Muscle layer of colon (tissue), 2 donors: ENCODE measurements at regions not wholly inside any gene's neighbourhood (a gene's known extent, or its start where the extent isn't known, plus 50 kb on each side); places are given as distances from the start of the nearest gene placed in this dataset.
"Not testable (repeated sequence)": the region's sequence is repeated elsewhere in the genome, so short reads cannot be mapped to it uniquely, and the experiment has no call there.

Experiments used
- H3K27ac ChIP-seq: one replicate; pipeline ENCODE4 v1.7.0; 2013; ENCODE audit warnings: low read depth, mild to moderate bottlenecking, low read length, moderate library complexity
- H3K27me3 ChIP-seq, 2 donors: one replicate each; pipeline ENCODE4 v1.7.0; 2013; ENCODE audit warnings: low read length in 2 of 2, mild to moderate bottlenecking in 2 of 2; ENCODE audit not compliant: insufficient read depth in 2 of 2, control insufficient read depth in 1 of 2
- H3K36me3 ChIP-seq: one replicate; pipeline ENCODE4 v1.7.0; 2013; ENCODE audit warnings: mild to moderate bottlenecking, low read length; ENCODE audit not compliant: insufficient read depth
- H3K4me1 ChIP-seq: one replicate; pipeline ENCODE4 v1.7.0; 2013; ENCODE audit warnings: mild to moderate bottlenecking, low read length; ENCODE audit not compliant: insufficient read depth
- H3K4me3 ChIP-seq, 2 donors: one replicate each; pipeline ENCODE4 v1.7.0; 2013; ENCODE audit warnings: low read length in 2 of 2, low read depth in 1 of 2, mild to moderate bottlenecking in 1 of 2, moderate library complexity in 1 of 2
- H3K9ac ChIP-seq: one replicate; pipeline ENCODE4 v1.7.0; 2013; ENCODE audit warnings: low read length
- H3K9me3 ChIP-seq: one replicate; pipeline ENCODE4 v1.7.0; 2013; ENCODE audit warnings: mild to moderate bottlenecking, low read length
- donor health status: abdominal sarcoma.
- donor health status: Adenocarcinoma of cecum.

DNA sequence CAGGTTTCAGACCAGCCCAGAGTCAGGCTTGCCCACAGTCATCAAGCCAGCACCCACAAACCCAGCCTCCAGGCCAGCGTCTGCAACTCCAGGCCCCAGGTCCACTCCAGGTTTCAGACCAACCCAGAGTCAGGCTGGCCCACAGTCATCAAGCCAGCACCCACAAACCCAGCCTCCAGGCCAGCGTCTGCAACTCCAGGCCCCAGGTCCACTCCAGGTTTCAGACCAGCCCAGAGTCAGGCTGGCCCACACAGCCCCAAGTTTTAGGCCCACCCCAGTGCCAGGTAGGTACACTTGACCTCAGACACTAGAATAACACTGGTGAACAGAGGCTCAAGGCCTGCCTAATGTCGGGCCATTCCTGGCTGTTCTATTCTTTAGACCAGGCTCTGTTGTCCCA, 1877.0 kb downstream of the PCDH9 start:
- not testable (repeated sequence) for H3K9me3 ChIP-seq, H3K27me3 ChIP-seq, H3K9ac ChIP-seq, H3K27ac ChIP-seq, H3K36me3 ChIP-seq, H3K4me1 ChIP-seq, H3K4me3 ChIP-seq

DNA sequence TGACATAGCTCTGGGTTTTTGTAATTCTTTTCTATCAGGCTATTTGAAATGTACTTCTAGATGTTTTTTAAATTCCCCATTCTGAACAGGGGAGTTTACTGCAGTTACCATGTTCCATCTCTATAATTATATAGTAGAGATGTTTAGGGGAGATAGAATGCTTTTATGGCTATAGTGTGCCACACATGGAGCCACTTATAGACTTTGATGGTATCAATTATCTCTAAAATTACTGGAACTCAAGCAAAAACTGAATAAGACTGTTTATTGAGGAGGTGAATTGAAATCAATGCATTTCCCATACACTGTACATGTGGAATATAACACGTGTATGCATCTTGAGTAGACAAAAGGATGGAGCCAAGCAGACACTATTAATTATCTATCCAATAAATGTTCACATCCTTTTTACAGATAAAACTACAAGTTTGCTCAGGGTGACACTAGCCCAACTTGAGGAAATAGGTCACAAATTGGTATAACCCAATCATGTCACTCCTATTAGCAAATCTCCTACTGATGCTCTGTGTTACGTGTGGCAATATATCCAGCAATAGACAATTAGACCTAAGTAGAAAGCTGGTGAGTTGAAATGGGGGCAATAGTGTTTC, 1882.6 kb downstream of the PCDH9 start:
- no peaks in the 10 kb centered on the region for H3K27me3 ChIP-seq
- no peaks in the 10 kb centered on the region for H3K36me3 ChIP-seq
- no peaks in the 10 kb centered on the region for H3K4me1 ChIP-seq
- H3K9ac ChIP-seq, result no peak overlapping the region
- no peak overlapping the region for H3K4me3 ChIP-seq
- no peak overlapping the region for H3K27ac ChIP-seq
- H3K9me3 ChIP-seq, result no peaks in the 10 kb centered on the region

DNA sequence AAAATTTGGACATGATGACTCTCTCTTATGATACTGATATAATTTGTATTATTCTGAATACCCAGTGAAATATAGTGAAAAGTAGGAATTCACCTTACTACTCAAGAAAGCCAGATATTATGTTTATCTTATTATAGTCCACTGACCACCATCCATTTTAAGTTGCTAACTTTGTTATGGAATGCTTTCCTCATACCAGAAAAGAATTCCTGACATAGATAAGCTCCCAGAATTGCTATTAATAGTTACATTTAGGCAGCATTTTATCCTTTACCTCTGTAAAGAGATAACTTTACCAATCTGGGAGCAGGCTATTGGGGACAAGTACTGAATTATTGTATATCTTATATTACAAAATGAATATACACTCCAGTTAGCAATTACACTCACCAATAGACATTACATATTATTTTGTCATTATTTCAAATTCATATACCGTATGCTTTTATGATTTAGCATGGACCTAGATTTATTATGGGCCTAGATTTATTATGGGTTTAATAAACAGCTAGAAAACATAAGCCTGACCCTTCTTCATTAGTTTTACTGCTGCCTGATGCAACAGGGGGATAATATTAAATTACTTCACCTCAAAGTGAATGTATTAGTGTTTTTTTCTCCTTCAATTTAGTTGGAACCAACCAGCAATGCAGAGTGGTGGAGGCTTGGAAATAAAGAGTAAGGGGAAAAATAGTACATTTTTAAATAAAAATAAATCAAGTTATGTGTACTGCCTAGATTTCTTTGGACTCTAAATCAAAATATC, 1886.1 kb downstream of the PCDH9 start:
- H3K4me1 ChIP-seq, result no peaks in the 10 kb centered on the region
- H3K36me3 ChIP-seq, result no peaks in the 10 kb centered on the region
- no peak overlapping the region for H3K9ac ChIP-seq
- H3K9me3 ChIP-seq, result no peaks in the 10 kb centered on the region
- H3K4me3 ChIP-seq, result no peak overlapping the region
- H3K27me3 ChIP-seq, result no peaks in the 10 kb centered on the region
- H3K27ac ChIP-seq, result no peak overlapping the region

DNA sequence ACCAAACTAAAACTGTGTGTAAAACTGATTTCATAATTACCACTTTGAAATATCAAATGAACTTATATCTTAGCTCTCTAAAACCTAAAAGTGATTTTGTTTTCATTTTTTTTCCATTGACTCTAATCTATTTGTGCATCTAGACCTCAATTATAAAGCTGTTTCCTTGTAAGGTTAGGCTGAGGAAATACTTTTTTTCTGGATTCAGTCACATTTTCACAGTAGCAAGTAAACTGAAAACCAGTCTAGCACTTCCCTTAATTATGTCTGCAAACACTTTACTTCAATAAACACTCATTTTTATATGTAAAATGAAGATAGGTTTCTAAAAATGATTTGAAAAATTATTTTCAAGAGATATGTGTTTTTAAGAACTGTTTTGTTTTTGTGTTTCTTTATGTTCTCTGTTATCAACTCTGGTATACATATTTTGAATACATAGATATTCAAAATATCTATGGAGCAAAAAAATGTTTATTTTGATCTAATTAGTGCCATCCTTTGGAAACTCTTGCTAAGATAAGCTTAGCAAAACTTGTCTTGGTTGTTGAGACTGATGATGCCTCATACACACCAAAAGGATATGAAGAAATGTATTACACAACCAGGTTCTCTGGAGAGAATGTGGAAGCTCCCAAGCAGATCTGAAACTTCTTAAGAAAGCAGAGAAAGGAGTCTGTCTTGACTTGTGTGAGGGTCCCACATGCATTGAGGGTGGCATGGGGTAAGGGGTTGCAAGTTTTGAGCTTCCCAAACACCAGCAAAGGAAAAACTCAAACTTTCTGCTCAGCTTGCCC, 1887.4 kb downstream of the PCDH9 start:
- H3K27me3 ChIP-seq, result no peaks in the 10 kb centered on the region
- H3K4me3 ChIP-seq, result no peak overlapping the region
- H3K4me1 ChIP-seq, result no peaks in the 10 kb centered on the region
- H3K36me3 ChIP-seq, result no peaks in the 10 kb centered on the region
- H3K9ac ChIP-seq, result no peak overlapping the region
- no peak overlapping the region for H3K27ac ChIP-seq
- H3K9me3 ChIP-seq, result no peaks in the 10 kb centered on the region

DNA sequence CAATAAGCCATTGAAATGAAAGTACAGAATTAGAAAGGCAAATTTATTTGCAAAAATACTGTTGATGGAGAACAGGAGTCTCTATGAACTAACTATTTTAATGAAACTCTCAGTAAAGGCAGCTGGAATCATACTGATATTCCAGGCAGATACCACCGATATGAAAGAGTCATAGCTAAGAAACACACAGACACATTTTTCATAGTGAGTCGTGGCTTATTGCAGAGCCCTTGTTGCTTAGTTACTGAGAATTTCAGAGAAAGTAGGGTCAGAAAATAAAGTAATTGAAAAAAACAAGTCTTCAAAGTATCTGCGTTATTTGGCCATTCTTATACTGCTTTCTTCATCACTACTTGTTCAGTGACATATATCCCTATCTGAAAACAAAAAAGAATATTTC, 1890.9 kb downstream of the PCDH9 start:
- no peaks in the 10 kb centered on the region for H3K27me3 ChIP-seq
- no peak overlapping the region for H3K9ac ChIP-seq
- no peaks in the 10 kb centered on the region for H3K36me3 ChIP-seq
- H3K9me3 ChIP-seq, result no peaks in the 10 kb centered on the region
- no peaks in the 10 kb centered on the region for H3K4me1 ChIP-seq
- H3K4me3 ChIP-seq, result no peak overlapping the region
- no peak overlapping the region for H3K27ac ChIP-seq

DNA sequence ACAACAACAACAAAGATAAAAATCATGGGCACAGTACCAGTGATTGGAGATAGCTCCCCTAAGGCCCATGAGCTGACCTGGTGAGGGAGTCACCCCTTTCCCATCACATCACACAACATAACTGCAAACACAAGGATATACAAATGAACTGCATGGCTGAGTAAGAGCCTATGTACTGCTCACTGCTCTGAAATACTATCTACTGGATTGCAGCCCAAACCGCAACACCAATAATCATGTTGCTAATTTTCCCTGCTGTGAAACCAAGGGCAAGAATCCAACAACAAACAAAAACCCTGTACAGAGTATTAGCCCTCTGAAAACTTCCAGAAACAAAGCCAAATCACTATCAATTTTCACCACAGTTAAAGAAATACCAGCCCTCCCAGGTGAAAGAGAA, 1893.2 kb downstream of the PCDH9 start:
- no peaks in the 10 kb centered on the region for H3K27me3 ChIP-seq
- no peak overlapping the region for H3K4me3 ChIP-seq
- H3K9me3 ChIP-seq, result no peaks in the 10 kb centered on the region

DNA sequence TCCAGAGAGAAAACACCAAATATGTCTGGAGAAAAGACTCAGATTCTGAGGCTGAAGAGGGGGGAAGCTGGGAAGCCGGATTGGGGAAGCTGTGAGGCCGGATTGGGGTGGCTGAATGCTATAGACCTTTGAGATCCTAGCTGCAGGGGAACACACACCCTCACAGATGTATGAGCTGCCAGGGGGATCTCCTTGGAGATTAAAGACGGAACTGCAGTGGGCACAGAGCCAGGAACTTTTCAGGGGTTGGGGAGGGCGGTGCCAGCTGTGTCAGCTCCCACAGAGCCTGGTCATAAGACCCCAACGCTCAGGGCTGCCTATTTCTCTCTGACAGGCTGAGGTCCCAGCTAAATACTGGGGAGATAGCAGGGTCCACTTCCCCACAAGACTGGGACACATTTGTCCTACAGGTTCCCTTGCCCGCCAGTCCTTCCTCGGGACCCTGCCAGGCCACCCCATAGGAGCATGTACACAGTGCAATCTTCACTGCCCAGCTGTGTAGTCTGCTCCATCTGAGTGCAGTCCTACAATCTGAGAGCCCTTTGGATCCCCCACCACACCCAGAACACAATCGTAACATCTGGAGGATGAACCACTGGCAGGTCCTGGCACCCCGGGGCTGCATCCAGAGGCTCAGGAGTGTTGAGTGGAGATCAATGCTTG, 1893.9 kb downstream of the PCDH9 start:
- no peaks in the 10 kb centered on the region for H3K9me3 ChIP-seq
- no peak overlapping the region for H3K4me3 ChIP-seq
- no peaks in the 10 kb centered on the region for H3K4me1 ChIP-seq
- no peak overlapping the region for H3K9ac ChIP-seq
- no peaks in the 10 kb centered on the region for H3K27me3 ChIP-seq
- H3K36me3 ChIP-seq, result no peaks in the 10 kb centered on the region
- H3K27ac ChIP-seq, result no peak overlapping the region

More for the DNA sequence above, 1893.2 kb downstream of the PCDH9 start:
- Histone ChIP-seq H3K9ac (no peak overlapping the region), H3K27ac (no peak overlapping the region), H3K36me3 (no peaks in the 10 kb centered on the region), H3K4me1 (no peaks in the 10 kb centered on the region)

DNA sequence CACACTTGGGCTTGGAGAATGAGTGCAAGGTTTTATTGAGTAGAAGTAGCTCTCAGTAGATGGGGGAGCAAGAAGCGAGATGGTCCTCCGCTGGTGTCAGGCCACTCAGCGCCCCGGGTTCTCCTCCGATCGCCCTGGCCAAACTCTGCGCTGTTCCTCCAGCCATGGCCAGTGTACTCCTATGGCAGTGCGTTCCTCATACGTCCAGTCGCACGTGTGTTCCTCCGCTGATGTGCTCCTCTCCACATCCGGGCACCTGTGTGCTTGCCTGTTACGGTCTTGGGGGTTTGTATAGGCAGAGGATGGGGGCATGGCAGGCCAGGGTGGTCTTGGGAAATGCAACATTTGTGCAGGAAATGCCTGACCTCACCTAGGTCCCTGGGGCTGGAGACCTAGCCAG, 1899.4 kb downstream of the PCDH9 start:
- Histone ChIP-seq H3K4me1 (no peaks in the 10 kb centered on the region), H3K9me3 (no peaks in the 10 kb centered on the region), H3K36me3 (no peaks in the 10 kb centered on the region), H3K4me3 (no peak overlapping the region), H3K27ac (no peak overlapping the region), H3K27me3 (no peaks in the 10 kb centered on the region), H3K9ac (no peak overlapping the region)

DNA sequence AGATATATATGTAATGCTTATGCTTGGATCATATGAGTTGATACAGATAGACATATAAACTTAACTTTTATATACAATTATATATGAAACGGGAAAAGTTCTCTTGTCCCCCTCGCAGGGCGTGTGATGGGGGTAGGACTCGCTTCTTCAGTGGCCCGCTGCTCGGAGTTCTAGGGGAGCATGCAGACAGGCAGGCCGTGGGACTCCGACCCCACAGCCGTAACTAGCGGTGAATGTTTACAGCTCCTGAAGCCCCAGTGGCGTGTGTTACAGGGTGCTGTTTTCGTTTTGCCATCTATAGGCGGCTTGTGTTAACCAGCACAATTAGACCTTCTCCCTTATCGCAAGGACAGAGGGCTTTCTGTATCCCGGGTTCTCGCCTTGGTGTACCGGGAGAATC, 1899.8 kb downstream of the PCDH9 start:
- Histone ChIP-seq H3K9me3 (no peaks in the 10 kb centered on the region), H3K27me3 (no peaks in the 10 kb centered on the region), H3K9ac (no peak overlapping the region), H3K36me3 (no peaks in the 10 kb centered on the region), H3K4me3 (no peak overlapping the region), H3K4me1 (no peaks in the 10 kb centered on the region), H3K27ac (no peak overlapping the region)

DNA sequence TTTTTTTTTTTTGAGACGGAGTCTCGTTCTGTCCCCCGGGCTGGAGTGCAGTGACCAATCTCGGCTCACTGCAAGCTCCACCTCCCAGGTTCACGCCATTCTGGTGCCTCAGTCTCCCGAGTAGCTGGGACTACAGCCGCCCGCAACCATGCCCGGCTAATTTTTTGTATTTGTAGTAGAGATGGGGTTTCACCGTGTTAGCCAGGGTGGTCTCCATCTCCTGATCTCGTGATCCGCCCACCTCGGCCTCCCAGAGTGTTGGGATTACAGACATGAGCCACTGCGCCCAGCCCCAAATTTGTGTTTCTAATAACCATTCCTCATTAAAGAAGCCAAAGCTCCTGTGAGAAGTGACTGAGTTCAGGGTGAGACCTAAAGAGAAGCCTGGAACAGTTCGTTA, 1906.9 kb downstream of the PCDH9 start:
- H3K4me3 ChIP-seq, H3K27ac ChIP-seq, H3K9ac ChIP-seq, H3K36me3 ChIP-seq, H3K4me1 ChIP-seq, H3K27me3 ChIP-seq, H3K9me3 ChIP-seq: not testable (repeated sequence)

DNA sequence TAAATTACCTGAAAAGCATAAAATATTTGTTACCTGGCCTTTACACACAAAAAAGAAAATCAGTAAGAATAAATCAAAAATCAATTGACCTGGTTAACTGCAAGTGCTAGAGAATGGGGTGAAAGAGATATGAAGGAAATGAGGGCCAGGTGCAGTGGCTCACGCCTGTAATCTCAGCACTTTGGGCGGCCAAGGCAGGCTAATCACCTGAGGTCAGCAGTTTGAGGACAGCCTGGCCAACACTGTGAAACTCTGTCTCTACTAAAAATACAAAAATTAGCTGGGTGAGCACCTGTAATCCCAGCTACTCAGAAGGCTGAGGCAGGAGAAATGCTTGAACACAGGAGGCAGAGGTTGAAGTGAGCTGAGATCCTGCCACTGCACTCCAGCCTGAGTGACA, 1908.7 kb downstream of the PCDH9 start:
- H3K4me3 ChIP-seq, H3K27ac ChIP-seq, H3K9me3 ChIP-seq, H3K9ac ChIP-seq, H3K27me3 ChIP-seq, H3K36me3 ChIP-seq, H3K4me1 ChIP-seq: not testable (repeated sequence)
